GM06990 (cell line): ENCODE measurements at regions not wholly inside any gene's neighbourhood (a gene's known extent, or its start where the extent isn't known, plus 50 kb on each side); places are given as distances from the start of the nearest gene placed in this dataset.

Experiments
- DNase-seq: peaks from one replicate; pipeline ENCODE4 v3.0.0-alpha.2; 2011; ENCODE audit not compliant: insufficient read length; ENCODE audit errors: extremely low read depth
- H3K27me3 ChIP-seq: replicated peaks from 2 replicates; pipeline ENCODE4 v1.6.0; 2011; ENCODE audit warnings: low read length; ENCODE audit not compliant: control insufficient read depth, insufficient read depth
- H3K36me3 ChIP-seq: 2 replicates; pipeline ENCODE4 v1.5.1; 2011; ENCODE audit warnings: low read length; ENCODE audit not compliant: control insufficient read depth, insufficient read depth
- H3K4me3 ChIP-seq: replicated peaks from 2 replicates; pipeline ENCODE4 v1.5.1; 2011; ENCODE audit warnings: low read depth, mild to moderate bottlenecking, control low read depth, low read length
- TF ChIP-seq, protein P1 (sequence below): IDR thresholded peaks from 2 replicates; pipeline ENCODE4 v1.5.1; 2011; ENCODE audit warnings: low read length, control low read depth, mild to moderate bottlenecking, inconsistent platforms; ENCODE audit not compliant: insufficient read depth, poor library complexity, severe bottlenecking

GRCh38 chr9:99486684-99487083 is 264.6 kb downstream of the SEC61B start:
- Histone ChIP-seq H3K36me3 (no peaks in the 10 kb centered on the region), H3K4me3 (no peak overlapping the region), H3K27me3 (no peaks in the 10 kb centered on the region)
- no peak for DNase-seq
- TF ChIP-seq, protein P1, sequence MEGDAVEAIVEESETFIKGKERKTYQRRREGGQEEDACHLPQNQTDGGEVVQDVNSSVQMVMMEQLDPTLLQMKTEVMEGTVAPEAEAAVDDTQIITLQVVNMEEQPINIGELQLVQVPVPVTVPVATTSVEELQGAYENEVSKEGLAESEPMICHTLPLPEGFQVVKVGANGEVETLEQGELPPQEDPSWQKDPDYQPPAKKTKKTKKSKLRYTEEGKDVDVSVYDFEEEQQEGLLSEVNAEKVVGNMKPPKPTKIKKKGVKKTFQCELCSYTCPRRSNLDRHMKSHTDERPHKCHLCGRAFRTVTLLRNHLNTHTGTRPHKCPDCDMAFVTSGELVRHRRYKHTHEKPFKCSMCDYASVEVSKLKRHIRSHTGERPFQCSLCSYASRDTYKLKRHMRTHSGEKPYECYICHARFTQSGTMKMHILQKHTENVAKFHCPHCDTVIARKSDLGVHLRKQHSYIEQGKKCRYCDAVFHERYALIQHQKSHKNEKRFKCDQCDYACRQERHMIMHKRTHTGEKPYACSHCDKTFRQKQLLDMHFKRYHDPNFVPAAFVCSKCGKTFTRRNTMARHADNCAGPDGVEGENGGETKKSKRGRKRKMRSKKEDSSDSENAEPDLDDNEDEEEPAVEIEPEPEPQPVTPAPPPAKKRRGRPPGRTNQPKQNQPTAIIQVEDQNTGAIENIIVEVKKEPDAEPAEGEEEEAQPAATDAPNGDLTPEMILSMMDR = no peak

- Histone ChIP-seq H3K27me3 (no peaks in the 10 kb centered on the region), H3K4me3 (no peak overlapping the region), H3K36me3 (no peaks in the 10 kb centered on the region)
- TF ChIP-seq, protein P1 = no peak
- no peak for DNase-seq
Measured at GRCh38 chr9:99488131-99489059, 266.3 kb downstream of the SEC61B start.

- Histone ChIP-seq H3K27me3 (no peaks in the 10 kb centered on the region), H3K36me3 (no peaks in the 10 kb centered on the region), H3K4me3 (no peak overlapping the region)
- no peak for DNase-seq
- TF ChIP-seq, protein P1 = no peak
Measured at GRCh38 chr9:99489060-99489413, 267.0 kb downstream of the SEC61B start.

GRCh38 chr9:99490729-99491128 is 268.6 kb downstream of the SEC61B start:
- Histone ChIP-seq H3K27me3 (no peaks in the 10 kb centered on the region), H3K4me3 (no peak overlapping the region), H3K36me3 (no peaks in the 10 kb centered on the region)
- TF ChIP-seq, protein P1 = no peak
- DNase-seq = no peak

DNA sequence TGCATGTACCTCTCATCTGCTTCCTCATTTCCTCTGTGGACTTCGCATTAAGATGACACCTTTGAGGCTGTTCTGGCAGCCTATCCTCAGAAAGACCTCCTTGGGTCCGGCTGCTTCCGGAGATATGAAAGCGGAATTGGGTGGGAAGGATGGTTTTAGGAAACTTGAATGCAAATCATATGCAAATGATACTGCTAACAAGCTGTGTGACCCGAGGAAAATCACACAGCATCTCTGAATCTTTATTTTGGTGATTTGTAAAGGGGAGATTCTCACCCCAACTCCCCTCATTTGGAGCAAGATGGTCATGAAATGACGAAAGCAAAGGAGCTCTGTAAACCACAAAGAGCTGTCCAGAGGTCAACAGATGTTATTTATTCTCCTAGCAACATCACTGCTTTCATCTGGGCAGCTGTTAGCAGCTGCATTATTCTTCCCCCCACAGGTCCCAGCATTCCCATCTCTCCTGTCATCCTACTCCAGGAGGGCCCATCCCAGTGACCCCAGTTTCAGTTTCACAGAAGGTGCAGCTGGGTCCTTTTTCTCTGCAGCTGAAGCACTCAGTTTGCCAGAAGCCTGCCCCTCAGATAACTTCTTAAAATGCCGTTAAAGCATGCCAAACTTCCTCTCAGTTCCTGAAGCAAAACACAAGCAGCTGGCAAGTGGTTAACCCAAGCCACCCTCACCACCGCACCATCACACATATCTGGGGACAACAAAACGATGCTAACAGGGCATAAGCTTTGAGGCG is 269.5 kb downstream of the SEC61B start:
- Histone ChIP-seq H3K27me3 (no peaks in the 10 kb centered on the region), H3K4me3 (no peak overlapping the region), H3K36me3 (no peaks in the 10 kb centered on the region)
- no peak for DNase-seq
- TF ChIP-seq, protein P1 = no peak
